ENCODE measurements at regions not wholly inside any gene's neighbourhood (a gene's known extent, or its start where the extent isn't known, plus 50 kb on each side); places are given as distances from the start of the nearest gene placed in this dataset.
"Not testable (repeated sequence)": the region's sequence is repeated elsewhere in the genome, so short reads cannot be mapped to it uniquely, and the experiment has no call there.

- no peaks in the 10 kb centered on the region for H3K4me1 Mint-ChIP-seq (ENCODE audit: low read depth)
- intact Hi-C loops (cut with micrococcal nuclease), result no loop called here
These were observed 284.1 kb downstream of the C16orf95 start for GRCh38 chr16:87033021-87033471.

GRCh38 chr16:87033541-87034300 is 283.5 kb downstream of the C16orf95 start:
- no peak for DNase-seq (ENCODE audit: low spot score)
- no peaks in the 10 kb centered on the region for H3K27me3 Mint-ChIP-seq (ENCODE audit: low read depth)
- no peaks in the 10 kb centered on the region for H3K36me3 Mint-ChIP-seq (ENCODE audit: low read depth)
- H3K27ac Mint-ChIP-seq, result no peak overlapping the region
- no peak overlapping the region for H3K4me3 Mint-ChIP-seq (ENCODE audit: low read depth)
- no peaks in the 10 kb centered on the region for H3K4me1 Mint-ChIP-seq (ENCODE audit: low read depth)
- H3K9me3 Mint-ChIP-seq, result no peaks in the 10 kb centered on the region
- intact Hi-C loops (cut with micrococcal nuclease), result no loop called here

More at GRCh38 chr16:87033021-87033471, 284.1 kb downstream of the C16orf95 start:
- no peaks in the 10 kb centered on the region for H3K9me3 Mint-ChIP-seq
- no peak overlapping the region for H3K27ac Mint-ChIP-seq
- no peaks in the 10 kb centered on the region for H3K27me3 Mint-ChIP-seq (ENCODE audit: low read depth)
- no peaks in the 10 kb centered on the region for H3K36me3 Mint-ChIP-seq (ENCODE audit: low read depth)
- DNase-seq (ENCODE audit: low spot score), result no peak
- no peak overlapping the region for H3K4me3 Mint-ChIP-seq (ENCODE audit: low read depth)

DNA sequence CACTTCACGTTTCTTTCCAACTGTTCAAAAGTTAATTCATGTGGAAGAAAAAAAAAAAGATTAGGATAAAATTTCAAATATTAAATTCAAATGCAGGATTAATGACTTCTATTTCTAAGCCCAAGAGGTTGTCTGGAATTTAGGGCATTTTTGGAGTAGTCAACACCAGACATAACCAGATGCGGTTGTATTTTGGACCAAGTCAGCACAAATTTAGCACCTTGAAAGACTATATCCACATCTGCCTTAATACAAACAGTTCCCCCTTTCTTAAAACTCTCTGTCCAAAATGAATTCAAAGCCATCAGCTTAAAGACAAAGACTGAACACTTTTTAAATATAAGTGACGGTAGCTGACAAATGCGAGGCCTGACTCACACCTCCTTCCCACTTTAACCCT is 282.9 kb downstream of the C16orf95 start:
- H3K36me3 Mint-ChIP-seq (ENCODE audit: low read depth), result no peaks in the 10 kb centered on the region
- H3K9me3 Mint-ChIP-seq, result no peaks in the 10 kb centered on the region
- no peak overlapping the region for H3K4me3 Mint-ChIP-seq (ENCODE audit: low read depth)
- no peaks in the 10 kb centered on the region for H3K27me3 Mint-ChIP-seq (ENCODE audit: low read depth)
- DNase-seq (ENCODE audit: low spot score), result no peak
- intact Hi-C loops (cut with micrococcal nuclease), result no loop called here
- H3K27ac Mint-ChIP-seq, result no peak overlapping the region
- no peaks in the 10 kb centered on the region for H3K4me1 Mint-ChIP-seq (ENCODE audit: low read depth)

GRCh38 chr16:87035053-87035452 is 282.1 kb downstream of the C16orf95 start:
- Mint-ChIP-seq H3K27me3 (ENCODE audit: low read depth) (no peaks in the 10 kb centered on the region), H3K4me1 (ENCODE audit: low read depth) (no peaks in the 10 kb centered on the region), H3K36me3 (ENCODE audit: low read depth) (no peaks in the 10 kb centered on the region), H3K9me3 (no peaks in the 10 kb centered on the region), H3K27ac (no peak overlapping the region), H3K4me3 (ENCODE audit: low read depth) (no peak overlapping the region)
- DNase-seq (ENCODE audit: low spot score), result no peak
- intact Hi-C loops (cut with micrococcal nuclease), result no loop called here

DNA sequence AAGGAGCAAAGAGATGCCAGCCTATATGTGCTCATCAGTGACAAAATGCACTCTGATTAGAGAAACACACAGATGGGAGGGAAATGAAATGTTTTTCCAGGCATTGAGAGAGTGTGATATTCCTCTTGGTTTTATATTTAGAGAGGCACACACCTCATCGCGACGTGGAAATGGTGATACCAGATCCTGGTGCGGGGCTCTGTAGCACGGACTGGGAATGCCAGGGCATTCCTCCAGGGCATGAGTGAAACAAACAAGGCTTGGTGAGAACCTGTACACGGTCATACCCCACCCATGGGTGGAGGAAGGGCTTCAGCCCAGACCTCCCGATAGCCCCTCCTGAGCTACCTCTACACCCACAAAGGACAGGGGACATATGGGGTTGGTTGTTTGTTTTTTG is 280.2 kb downstream of the C16orf95 start:
- Mint-ChIP-seq H3K36me3 (ENCODE audit: low read depth) (no peaks in the 10 kb centered on the region), H3K4me1 (ENCODE audit: low read depth) (no peaks in the 10 kb centered on the region), H3K9me3 (no peaks in the 10 kb centered on the region), H3K27me3 (ENCODE audit: low read depth) (no peaks in the 10 kb centered on the region), H3K27ac (no peak overlapping the region), H3K4me3 (ENCODE audit: low read depth) (no peak overlapping the region)
- intact Hi-C loops (cut with micrococcal nuclease), result no loop called here
- DNase-seq (ENCODE audit: low spot score), result no peak

GRCh38 chr16:87038528-87038927 is 278.7 kb downstream of the C16orf95 start:
- intact Hi-C loops (cut with micrococcal nuclease); H3K36me3 Mint-ChIP-seq (ENCODE audit: low read depth); H3K27ac Mint-ChIP-seq: not testable (repeated sequence)

DNA sequence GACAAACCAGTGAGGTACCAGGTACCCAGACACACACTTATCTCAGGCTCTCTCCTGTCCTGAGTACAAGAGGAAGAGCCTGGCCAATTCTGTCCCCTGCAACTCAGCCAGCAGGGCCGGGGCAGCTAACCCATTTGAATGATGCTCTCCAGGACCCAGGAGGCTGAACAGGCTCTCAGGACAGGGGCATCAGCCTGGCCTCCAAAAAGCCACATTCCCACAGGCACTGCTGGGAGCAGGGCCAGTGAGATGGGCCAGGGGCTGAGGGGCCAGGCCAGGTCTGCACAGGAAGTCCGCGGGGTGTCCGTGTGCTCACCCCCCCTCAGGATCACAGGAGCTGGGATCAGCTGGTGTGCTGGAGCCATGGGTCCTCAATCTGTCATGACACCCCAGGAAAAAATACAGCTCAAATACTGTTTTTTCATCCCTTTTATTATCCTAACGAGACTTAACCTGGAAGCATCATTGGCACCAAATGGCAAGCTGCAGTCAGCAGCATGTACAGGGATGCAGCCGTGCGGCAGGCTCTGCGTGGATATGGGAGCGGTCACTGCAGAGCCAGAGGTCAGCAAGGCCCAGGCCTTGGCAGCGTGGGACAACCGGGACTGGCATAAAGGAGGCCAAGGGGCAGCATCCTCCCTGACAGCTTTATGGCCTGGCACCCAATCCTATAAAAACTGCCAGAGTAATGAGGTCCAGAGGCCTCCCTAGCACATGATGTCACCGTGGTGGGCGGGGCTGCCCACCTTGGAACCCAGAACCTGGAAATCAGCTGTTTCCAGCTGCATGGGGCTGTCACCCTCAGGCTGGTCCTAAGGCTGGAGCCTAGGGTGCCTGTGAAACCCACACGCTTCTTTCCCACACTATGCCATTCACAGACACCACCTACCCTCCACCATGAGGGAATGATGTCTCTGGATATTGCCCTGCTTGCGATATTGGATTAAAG is 276.7 kb downstream of the C16orf95 start:
- Mint-ChIP-seq H3K4me3 (ENCODE audit: low read depth) (no peak overlapping the region), H3K27me3 (ENCODE audit: low read depth) (peaks cover 3% of the 10 kb centered on the region), H3K27ac (no peak overlapping the region), H3K4me1 (ENCODE audit: low read depth) (no peaks in the 10 kb centered on the region), H3K9me3 (no peaks in the 10 kb centered on the region), H3K36me3 (ENCODE audit: low read depth) (no peaks in the 10 kb centered on the region)
- no peak for DNase-seq (ENCODE audit: low spot score)
- intact Hi-C loops (cut with micrococcal nuclease), result no loop called here

More at GRCh38 chr16:87038528-87038927, 278.7 kb downstream of the C16orf95 start:
- H3K27me3 Mint-ChIP-seq (ENCODE audit: low read depth); DNase-seq (ENCODE audit: low spot score); H3K9me3 Mint-ChIP-seq; H3K4me3 Mint-ChIP-seq (ENCODE audit: low read depth); H3K4me1 Mint-ChIP-seq (ENCODE audit: low read depth): not testable (repeated sequence)

DNA sequence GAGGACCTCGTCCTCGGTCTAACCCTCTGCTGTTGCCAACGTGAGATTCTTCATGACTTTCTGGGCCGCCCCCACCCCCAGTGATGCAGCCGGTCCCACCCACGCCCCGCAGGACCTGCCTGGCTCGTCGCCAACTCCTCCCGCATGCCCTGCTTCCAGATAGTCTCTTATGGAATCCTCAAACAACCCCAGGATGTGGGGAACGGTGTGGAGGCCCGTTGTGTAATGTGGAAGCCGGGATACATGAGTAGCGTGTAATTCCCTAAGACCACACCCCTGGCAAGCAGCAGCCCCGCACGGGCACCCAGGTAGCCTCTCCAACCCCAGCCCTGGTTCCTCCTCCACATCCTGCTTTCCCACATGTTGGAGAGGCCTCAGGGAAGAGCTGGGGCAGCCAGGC is 275.9 kb downstream of the C16orf95 start:
- Mint-ChIP-seq H3K36me3 (ENCODE audit: low read depth) (no peaks in the 10 kb centered on the region), H3K4me1 (ENCODE audit: low read depth) (no peaks in the 10 kb centered on the region), H3K27ac (no peak overlapping the region), H3K27me3 (ENCODE audit: low read depth) (peaks cover 3% of the 10 kb centered on the region), H3K4me3 (ENCODE audit: low read depth) (no peak overlapping the region), H3K9me3 (no peaks in the 10 kb centered on the region)
- intact Hi-C loops (cut with micrococcal nuclease), result no loop called here
- DNase-seq (ENCODE audit: low spot score), result no peak

- Mint-ChIP-seq H3K9me3 (no peaks in the 10 kb centered on the region), H3K27me3 (ENCODE audit: low read depth) (peaks cover 3% of the 10 kb centered on the region), H3K4me1 (ENCODE audit: low read depth) (no peaks in the 10 kb centered on the region), H3K4me3 (ENCODE audit: low read depth) (no peak overlapping the region), H3K36me3 (ENCODE audit: low read depth) (no peaks in the 10 kb centered on the region), H3K27ac (no peak overlapping the region)
- intact Hi-C loops (cut with micrococcal nuclease), result no loop called here
- no peak for DNase-seq (ENCODE audit: low spot score)
These were observed 274.5 kb downstream of the C16orf95 start for GRCh38 chr16:87042551-87043230.

GRCh38 chr16:87043231-87044031 is 273.8 kb downstream of the C16orf95 start:
- Mint-ChIP-seq H3K27ac (no peak overlapping the region), H3K4me3 (ENCODE audit: low read depth) (no peak overlapping the region), H3K9me3 (no peaks in the 10 kb centered on the region), H3K4me1 (ENCODE audit: low read depth) (no peaks in the 10 kb centered on the region), H3K36me3 (ENCODE audit: low read depth) (no peaks in the 10 kb centered on the region), H3K27me3 (ENCODE audit: low read depth) (peaks cover 3% of the 10 kb centered on the region)
- no peak for DNase-seq (ENCODE audit: low spot score)
- intact Hi-C loops (cut with micrococcal nuclease), result no loop called here

- Mint-ChIP-seq H3K4me3 (ENCODE audit: low read depth) (no peak overlapping the region), H3K9me3 (no peaks in the 10 kb centered on the region), H3K27ac (no peak overlapping the region), H3K4me1 (ENCODE audit: low read depth) (no peaks in the 10 kb centered on the region), H3K27me3 (ENCODE audit: low read depth) (peaks cover 3% of the 10 kb centered on the region), H3K36me3 (ENCODE audit: low read depth) (no peaks in the 10 kb centered on the region)
- intact Hi-C loops (cut with micrococcal nuclease), result no loop called here
- no peak for DNase-seq (ENCODE audit: low spot score)
These were observed 273.2 kb downstream of the C16orf95 start for GRCh38 chr16:87044032-87044382.

DNA sequence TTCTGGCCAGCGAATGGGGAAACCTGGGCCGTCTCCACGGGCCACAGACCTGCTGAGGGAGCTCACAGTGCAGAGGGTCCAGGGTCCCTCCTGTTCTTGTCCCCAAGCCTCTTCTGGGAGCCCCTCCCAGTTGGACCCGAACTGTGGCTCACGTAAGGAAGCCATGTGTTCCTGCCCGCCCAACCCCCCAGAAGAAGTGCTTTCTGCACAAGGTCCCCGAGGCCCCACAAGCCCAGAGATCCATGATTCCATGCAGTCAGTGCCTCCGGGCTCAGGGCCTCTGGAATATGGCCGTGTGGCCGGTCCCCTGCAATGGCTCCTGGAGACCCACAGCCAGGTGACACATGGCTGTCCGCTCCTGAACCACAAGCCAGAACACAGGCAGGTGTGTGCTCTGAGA is 272.4 kb downstream of the C16orf95 start:
- no peak for DNase-seq (ENCODE audit: low spot score)
- peaks cover 3% of the 10 kb centered on the region for H3K27me3 Mint-ChIP-seq (ENCODE audit: low read depth)
- intact Hi-C loops (cut with micrococcal nuclease), result no loop called here
- H3K4me3 Mint-ChIP-seq (ENCODE audit: low read depth), result no peak overlapping the region
- no peak overlapping the region for H3K27ac Mint-ChIP-seq
- H3K36me3 Mint-ChIP-seq (ENCODE audit: low read depth), result no peaks in the 10 kb centered on the region
- no peaks in the 10 kb centered on the region for H3K4me1 Mint-ChIP-seq (ENCODE audit: low read depth)
- no peaks in the 10 kb centered on the region for H3K9me3 Mint-ChIP-seq

Measured in activated T-helper 2 cell treated with anti-CD3 and anti-CD28 coated beads, Interferon-gamma antibody, Interleukin-2, Interleukin-4, amounts not matched to agents 10 μg/mL and 5 μg/mL and 100 μg/mL, durations not matched to agents 14 hours and 24 hours and 36 hours (primary cell).